Astrocyte (in vitro differentiated cells and primary cell): ENCODE measurements at regions not wholly inside any gene's neighbourhood (a gene's known extent, or its start where the extent isn't known, plus 50 kb on each side); places are given as distances from the start of the nearest gene placed in this dataset.

Source experiments
- EZH2 ChIP-seq: IDR thresholded peaks from 2 replicates; pipeline ENCODE4 v1.6.1; 2012; ENCODE audit warnings: mild to moderate bottlenecking, low read length, inconsistent platforms; ENCODE audit not compliant: insufficient read depth
- TF ChIP-seq, protein P1 (sequence below): IDR thresholded peaks from 2 replicates; pipeline ENCODE4 v1.5.1; 2011; ENCODE audit warnings: low read depth, mild to moderate bottlenecking, inconsistent platforms, low read length, moderate library complexity; ENCODE audit not compliant: insufficient read depth

GRCh38 chr1:99474350-99474893, 171.5 kb upstream of the PALMD start:
- TF ChIP-seq, protein P1, sequence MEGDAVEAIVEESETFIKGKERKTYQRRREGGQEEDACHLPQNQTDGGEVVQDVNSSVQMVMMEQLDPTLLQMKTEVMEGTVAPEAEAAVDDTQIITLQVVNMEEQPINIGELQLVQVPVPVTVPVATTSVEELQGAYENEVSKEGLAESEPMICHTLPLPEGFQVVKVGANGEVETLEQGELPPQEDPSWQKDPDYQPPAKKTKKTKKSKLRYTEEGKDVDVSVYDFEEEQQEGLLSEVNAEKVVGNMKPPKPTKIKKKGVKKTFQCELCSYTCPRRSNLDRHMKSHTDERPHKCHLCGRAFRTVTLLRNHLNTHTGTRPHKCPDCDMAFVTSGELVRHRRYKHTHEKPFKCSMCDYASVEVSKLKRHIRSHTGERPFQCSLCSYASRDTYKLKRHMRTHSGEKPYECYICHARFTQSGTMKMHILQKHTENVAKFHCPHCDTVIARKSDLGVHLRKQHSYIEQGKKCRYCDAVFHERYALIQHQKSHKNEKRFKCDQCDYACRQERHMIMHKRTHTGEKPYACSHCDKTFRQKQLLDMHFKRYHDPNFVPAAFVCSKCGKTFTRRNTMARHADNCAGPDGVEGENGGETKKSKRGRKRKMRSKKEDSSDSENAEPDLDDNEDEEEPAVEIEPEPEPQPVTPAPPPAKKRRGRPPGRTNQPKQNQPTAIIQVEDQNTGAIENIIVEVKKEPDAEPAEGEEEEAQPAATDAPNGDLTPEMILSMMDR, result no peak
- TF ChIP-seq EZH2, result no peak
